NT2/D1 (cell line): ENCODE measurements at regions not wholly inside any gene's neighbourhood (a gene's known extent, or its start where the extent isn't known, plus 50 kb on each side); places are given as distances from the start of the nearest gene placed in this dataset.

Experiments used
- DNase-seq: peaks from one replicate; pipeline ENCODE4 v3.0.0-alpha.2; 2011; ENCODE audit warnings: low read depth, low spot score
- H3K27me3 ChIP-seq: 2 replicates; pipeline ENCODE4 v1.6.0; 2011; ENCODE audit warnings: mild to moderate bottlenecking; ENCODE audit not compliant: insufficient read length, insufficient read depth
- H3K36me3 ChIP-seq: 2 replicates; pipeline ENCODE4 v1.6.1; 2011; ENCODE audit warnings: mild to moderate bottlenecking, low read length, mixed read lengths; ENCODE audit not compliant: insufficient read depth, insufficient read length
- H3K4me1 ChIP-seq: 2 replicates; pipeline ENCODE4 v1.5.1; 2011; ENCODE audit not compliant: insufficient read depth, insufficient read length
- H3K4me3 ChIP-seq: 2 replicates; pipeline ENCODE4 v1.5.1; 2011; ENCODE audit warnings: low read depth; ENCODE audit not compliant: insufficient read length
- H3K9ac ChIP-seq: 2 replicates; pipeline ENCODE4 v1.6.0; 2011; ENCODE audit warnings: low read depth; ENCODE audit not compliant: insufficient read length
- H3K9me3 ChIP-seq: 2 replicates; pipeline ENCODE4 v1.5.1; 2011; ENCODE audit warnings: mild to moderate bottlenecking, low read length; ENCODE audit not compliant: insufficient read depth
- SUZ12 ChIP-seq: IDR thresholded peaks from 2 replicates; pipeline ENCODE4 v1.6.1; 2011; ENCODE audit not compliant: insufficient read length, insufficient read depth; ENCODE audit errors: extremely low read depth
- YY1 ChIP-seq: IDR thresholded peaks from 2 replicates; pipeline ENCODE4 v1.6.1; 2011; ENCODE audit not compliant: insufficient read length, insufficient read depth
- ZNF274 ChIP-seq: IDR thresholded peaks from 2 replicates; pipeline ENCODE4 v1.6.1; 2011; ENCODE audit warnings: mild to moderate bottlenecking, low read depth, low read length

- no peaks in the 10 kb centered on the region for H3K27me3 ChIP-seq
- H3K36me3 ChIP-seq: no peaks in the 10 kb centered on the region
- no peak for DNase-seq
- no peaks in the 10 kb centered on the region; the same call in 1 of the 2 replicates for H3K9me3 ChIP-seq
- H3K4me3 ChIP-seq: no peak overlapping the region
- TF ChIP-seq ZNF274 (no peak), SUZ12 (no peak), YY1 (no peak)
- no peak overlapping the region for H3K9ac ChIP-seq
- H3K4me1 ChIP-seq: no peaks in the 10 kb centered on the region
Observed at GRCh38 chr15:25180606-25181292, 226.0 kb downstream of the SNRPN start.

GRCh38 chr15:25181293-25182097 is 226.7 kb downstream of the SNRPN start:
- no peak for TF ChIP-seq SUZ12
- no peak for TF ChIP-seq ZNF274
- no peak for TF ChIP-seq YY1
- Histone ChIP-seq H3K9me3 (no peaks in the 10 kb centered on the region), H3K9ac (no peak overlapping the region), H3K27me3 (no peaks in the 10 kb centered on the region), H3K36me3 (no peaks in the 10 kb centered on the region), H3K4me1 (no peaks in the 10 kb centered on the region), H3K4me3 (no peak overlapping the region)
- no peak for DNase-seq

- Histone ChIP-seq H3K4me1 (no peaks in the 10 kb centered on the region), H3K9ac (no peak overlapping the region), H3K36me3 (no peaks in the 10 kb centered on the region), H3K9me3 (no peaks in the 10 kb centered on the region; the same call in 1 of the 2 replicates), H3K4me3 (no peak overlapping the region), H3K27me3 (no peaks in the 10 kb centered on the region)
- no peak for DNase-seq
- TF ChIP-seq ZNF274 (no peak), YY1 (no peak), SUZ12 (no peak)
Observed at GRCh38 chr15:25182098-25182478, 227.3 kb downstream of the SNRPN start.

GRCh38 chr15:25182736-25183445 is 228.1 kb downstream of the SNRPN start:
- Histone ChIP-seq H3K9ac (no peak overlapping the region), H3K4me3 (no peak overlapping the region), H3K9me3 (no peaks in the 10 kb centered on the region; the same call in 1 of the 2 replicates), H3K4me1 (no peaks in the 10 kb centered on the region), H3K27me3 (no peaks in the 10 kb centered on the region), H3K36me3 (no peaks in the 10 kb centered on the region)
- no peak for DNase-seq
- TF ChIP-seq YY1: no peak
- no peak for TF ChIP-seq SUZ12
- TF ChIP-seq ZNF274: no peak

- no peaks in the 10 kb centered on the region for H3K27me3 ChIP-seq
- no peaks in the 10 kb centered on the region for H3K36me3 ChIP-seq
- DNase-seq: no peak
- no peaks in the 10 kb centered on the region; the same call in 1 of the 2 replicates for H3K9me3 ChIP-seq
- H3K9ac ChIP-seq: no peak overlapping the region
- TF ChIP-seq SUZ12: no peak
- no peaks in the 10 kb centered on the region for H3K4me1 ChIP-seq
- H3K4me3 ChIP-seq: no peak overlapping the region
Observed at GRCh38 chr15:25183581-25184251, 228.9 kb downstream of the SNRPN start.

GRCh38 chr15:25184356-25185155 is 229.8 kb downstream of the SNRPN start:
- TF ChIP-seq ZNF274 (no peak), YY1 (no peak), SUZ12 (no peak)
- no peak overlapping the region for H3K9ac ChIP-seq
- H3K4me3 ChIP-seq: no peak overlapping the region
- DNase-seq: no peak
- H3K4me1 ChIP-seq: no peaks in the 10 kb centered on the region
- H3K36me3 ChIP-seq: no peaks in the 10 kb centered on the region
- no peaks in the 10 kb centered on the region; the same call in 1 of the 2 replicates for H3K9me3 ChIP-seq
- no peaks in the 10 kb centered on the region for H3K27me3 ChIP-seq
